SK-N-SH (cell line): ENCODE measurements at regions not wholly inside any gene's neighbourhood (a gene's known extent, or its start where the extent isn't known, plus 50 kb on each side); places are given as distances from the start of the nearest gene placed in this dataset.

ENCODE experiments used
- CTCF ChIA-PET: fragments of 300-600, 350-600 bp; formaldehyde crosslinking; extraction: SDS; loops from one replicate; lab custom pipeline; 2021; lab: Yijun Ruan, JAX
- POLR2A ChIA-PET: fragments of 350-600 bp; sonication (Branson Sonifier 250); formaldehyde crosslinking; extraction: SDS; loops from one replicate; lab custom pipeline; 2020; ENCODE audit warnings: antibody characterized with exemption, inconsistent platforms; lab: Yijun Ruan, JAX
- DNase-seq: peaks from one replicate; pipeline ENCODE4 v3.0.0; 2012
- H2AFZ ChIP-seq: fragments of 200-600 bp; sonication (generic); 2 replicates; pipeline ENCODE4 v1.8.1; 2016; ENCODE audit warnings: antibody characterized with exemption, mild to moderate bottlenecking, low read depth
- H3F3A ChIP-seq: fragments of 200-600 bp; sonication (generic); replicated peaks from 2 replicates; pipeline ENCODE3; 2016; ENCODE audit warnings: antibody characterized with exemption, mild to moderate bottlenecking; ENCODE audit not compliant: insufficient read depth
- H3K27ac ChIP-seq, 2 experiments: fragments of 200-500 bp in 1 of 2; fragments of 200-600 bp in 1 of 2; sonication (Bioruptor generic) in 1 of 2; sonication (generic), shearing (Covaris generic) in 1 of 2; 2 replicates each; pipeline versions ENCODE4 v1.5.1 to v1.6.1; 2014 to 2016; ENCODE audit warnings: low read depth in 2 of 2, inconsistent platforms in 1 of 2, low read length in 1 of 2, mild to moderate bottlenecking in 1 of 2, mixed read lengths in 1 of 2
- H3K27me3 ChIP-seq: fragments of 200-600 bp; sonication (generic), shearing (Covaris generic); 2 replicates; pipeline ENCODE4 v1.6.1; 2016; ENCODE audit warnings: mixed run types; ENCODE audit not compliant: insufficient read depth
- H3K36me3 ChIP-seq, 2 experiments: fragments of 200-500 bp in 1 of 2; fragments of 200-600 bp in 1 of 2; sonication (Bioruptor generic) in 1 of 2; sonication (generic) in 1 of 2; replicated peaks in 1 of 2; 2 replicates each; pipeline versions ENCODE3 to v1.5.1; 2014 to 2016; ENCODE audit warnings: low read length in 1 of 2, mild to moderate bottlenecking in 1 of 2; ENCODE audit not compliant: insufficient read depth in 2 of 2, control insufficient read depth in 1 of 2
- H3K4me1 ChIP-seq, 2 experiments: fragments of 200-500 bp in 1 of 2; fragments of 200-600 bp in 1 of 2; sonication (Bioruptor generic) in 1 of 2; sonication (generic), shearing (Covaris generic) in 1 of 2; 2 replicates each; pipeline versions ENCODE4 v1.5.1 to v1.6.1; 2014 to 2016; ENCODE audit warnings: low read depth in 1 of 2, low read length in 1 of 2, mixed run types in 1 of 2; ENCODE audit not compliant: insufficient read depth in 2 of 2, control insufficient read depth in 1 of 2
- H3K4me2 ChIP-seq: fragments of 200-600 bp; sonication (generic), shearing (Covaris generic); 2 replicates; pipeline ENCODE4 v1.6.1; 2017; ENCODE audit warnings: mixed run types
- H3K4me3 ChIP-seq, 2 experiments: fragments of 200-500 bp in 1 of 2; fragments of 200-600 bp in 1 of 2; sonication (Bioruptor generic) in 1 of 2; sonication (generic), shearing (Covaris generic) in 1 of 2; 2 replicates each; pipeline versions ENCODE4 v1.5.1 to v1.8.1; 2014 to 2016; ENCODE audit warnings: low read depth in 2 of 2, inconsistent platforms in 1 of 2, low read length in 1 of 2, mild to moderate bottlenecking in 1 of 2, mixed read lengths in 1 of 2, moderate library complexity in 1 of 2
- H3K79me2 ChIP-seq: fragments of 200-600 bp; sonication (generic); 2 replicates; pipeline ENCODE4 v1.8.1; 2017; ENCODE audit warnings: mild to moderate bottlenecking; ENCODE audit not compliant: insufficient read depth
- H3K9ac ChIP-seq: fragments of 200-600 bp; sonication (generic); 2 replicates; pipeline ENCODE4 v1.6.1; 2017; ENCODE audit warnings: mixed run types
- H3K9me2 ChIP-seq: fragments of 200-600 bp; sonication (generic); 2 replicates; pipeline ENCODE4 v1.6.1; 2017; ENCODE audit warnings: mixed run types
- H3K9me3 ChIP-seq: fragments of 200-600 bp; sonication (generic); 2 replicates; pipeline ENCODE4 v1.6.1; 2017; ENCODE audit warnings: mixed run types, mild to moderate bottlenecking, moderate library complexity
- H4K20me1 ChIP-seq: fragments of 200-600 bp; sonication (generic); 2 replicates; pipeline ENCODE4 v1.6.1; 2017; ENCODE audit warnings: mild to moderate bottlenecking, mixed run types; ENCODE audit not compliant: insufficient read depth
- CHD2 ChIP-seq: fragments of 150-350 bp; IDR thresholded peaks from 2 replicates; pipeline ENCODE4 v1.6.1; 2018; ENCODE audit warnings: low read length; ENCODE audit not compliant: partially characterized antibody
- ELF1 ChIP-seq: IDR thresholded peaks from 2 replicates; pipeline ENCODE4 v1.4.0; 2012
- FOXJ3 ChIP-seq: sonication (generic); formaldehyde crosslinking; IDR thresholded peaks from 2 replicates; pipeline ENCODE4 v1.5.1; 2020; ENCODE audit warnings: mild to moderate bottlenecking, missing genetic modification reagents
- FOXM1 ChIP-seq: IDR thresholded peaks from 2 replicates; pipeline ENCODE4 v1.4.0; 2012; ENCODE audit warnings: low read depth, mild to moderate bottlenecking
- JUND ChIP-seq: IDR thresholded peaks from 2 replicates; pipeline ENCODE4 v1.4.0; 2012
- MXI1 ChIP-seq: IDR thresholded peaks from 2 replicates; pipeline ENCODE4 v1.6.1; 2012; ENCODE audit warnings: mild to moderate bottlenecking, low read depth, low read length, improper control_type of control experiment
- NFIC ChIP-seq: IDR thresholded peaks from 2 replicates; pipeline ENCODE4 v1.4.0; 2012; ENCODE audit warnings: borderline replicate concordance
- NRF1 ChIP-seq: IDR thresholded peaks from 2 replicates; pipeline ENCODE4 v1.6.1; 2012; ENCODE audit warnings: low read depth, mild to moderate bottlenecking, low read length
- PBX3 ChIP-seq: IDR thresholded peaks from 2 replicates; pipeline ENCODE4; 2012
- RAD21 ChIP-seq: IDR thresholded peaks from 2 replicates; pipeline ENCODE4 v1.6.1; 2012; ENCODE audit warnings: mild to moderate bottlenecking, low read length
- RCOR1 ChIP-seq: fragments of 150-350 bp; IDR thresholded peaks from 2 replicates; pipeline ENCODE4 v1.6.1; 2017; ENCODE audit warnings: antibody characterized with exemption, low read length
- RXRA ChIP-seq: IDR thresholded peaks from 2 replicates; pipeline ENCODE4 v1.4.0; 2012; ENCODE audit warnings: low read depth, mild to moderate bottlenecking, borderline replicate concordance
- SIN3A ChIP-seq: IDR thresholded peaks from 2 replicates; pipeline ENCODE4 v1.6.1; 2012; ENCODE audit warnings: low read depth, mild to moderate bottlenecking, low read length, moderate library complexity, borderline replicate concordance
- SMC3 ChIP-seq: IDR thresholded peaks from 2 replicates; pipeline ENCODE4 v1.6.1; 2012; ENCODE audit warnings: low read depth, low read length, improper control_type of control experiment
- TCF12 ChIP-seq: IDR thresholded peaks from 2 replicates; pipeline ENCODE4 v1.4.0; 2012
- TEAD4 ChIP-seq: IDR thresholded peaks from 2 replicates; pipeline ENCODE4 v1.4.0; 2012; ENCODE audit warnings: mild to moderate bottlenecking, borderline replicate concordance; ENCODE audit not compliant: insufficient read depth
- YY1 ChIP-seq: IDR thresholded peaks from 2 replicates; pipeline ENCODE4 v1.4.0; 2012; ENCODE audit warnings: low read depth, mild to moderate bottlenecking
- ZBTB33 ChIP-seq: IDR thresholded peaks from 2 replicates; pipeline ENCODE4 v1.4.0; 2012; ENCODE audit warnings: low read depth, borderline replicate concordance
- WGBS: methylation state at CpG from one replicate; pipeline ENCODE4 v1.1.6; 2017; ENCODE audit warnings: low lambda C conversion rate; 5-methylcytosine and 5-hydroxymethylcytosine counted together
- TF ChIP-seq, protein P1 (sequence below): IDR thresholded peaks from 2 replicates; pipeline ENCODE4 v1.4.0; 2012; ENCODE audit warnings: low read depth, borderline replicate concordance
- TF ChIP-seq, protein P2 (sequence below): fragments of 200-600 bp; sonication (generic); IDR thresholded peaks from 2 replicates; pipeline ENCODE4 v1.6.1; 2017; ENCODE audit warnings: antibody characterized with exemption, mild to moderate bottlenecking, moderate library complexity
- TF ChIP-seq, protein P3 (sequence below): IDR thresholded peaks from 2 replicates; pipeline ENCODE4 v1.4.0; 2012; ENCODE audit warnings: low read depth
- TF ChIP-seq, protein P4 (sequence below): fragments of 150-350 bp; IDR thresholded peaks from 2 replicates; pipeline ENCODE4 v1.6.1; 2017; ENCODE audit warnings: antibody characterized with exemption, low read length, low read depth, borderline replicate concordance

DNA sequence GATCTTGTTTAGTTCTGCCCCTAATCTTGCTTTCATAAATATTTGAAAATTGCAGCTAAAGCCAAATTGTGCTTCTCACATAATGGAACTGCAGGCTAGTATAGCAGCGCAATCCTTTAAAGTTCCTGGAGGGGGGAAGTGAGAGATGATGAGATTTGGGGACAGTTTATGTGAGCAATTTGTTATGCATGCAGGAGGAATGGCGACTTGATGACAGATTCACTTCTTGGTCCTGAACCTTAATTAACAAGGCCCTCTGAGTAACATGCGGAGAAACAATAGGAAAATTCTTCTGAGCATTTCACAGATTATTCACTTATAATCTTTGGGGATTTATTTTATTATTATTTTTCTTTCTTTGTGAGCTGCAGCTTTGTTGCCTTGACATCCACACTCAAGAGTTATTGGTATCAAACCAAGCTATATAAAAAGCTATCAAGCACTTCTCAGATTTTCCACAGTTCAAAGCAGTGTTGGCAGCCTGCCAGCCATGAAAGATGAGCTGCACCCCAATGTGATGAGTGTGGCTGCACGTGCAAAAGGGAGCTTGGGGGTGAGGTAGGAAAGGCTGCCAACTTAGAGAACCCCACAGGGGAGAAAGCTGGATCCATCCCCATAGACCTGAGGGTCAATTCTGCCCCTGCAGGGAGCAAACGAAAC, 1662.2 kb upstream of the FLRT2 start:
- POLR2A ChIA-PET: no interaction called here
- H3K4me3 ChIP-seq: no peak overlapping the region
- no peak for DNase-seq
- no peak overlapping the region for H2AFZ ChIP-seq
- no peaks in the 10 kb centered on the region for H4K20me1 ChIP-seq
- TF ChIP-seq, protein P1, sequence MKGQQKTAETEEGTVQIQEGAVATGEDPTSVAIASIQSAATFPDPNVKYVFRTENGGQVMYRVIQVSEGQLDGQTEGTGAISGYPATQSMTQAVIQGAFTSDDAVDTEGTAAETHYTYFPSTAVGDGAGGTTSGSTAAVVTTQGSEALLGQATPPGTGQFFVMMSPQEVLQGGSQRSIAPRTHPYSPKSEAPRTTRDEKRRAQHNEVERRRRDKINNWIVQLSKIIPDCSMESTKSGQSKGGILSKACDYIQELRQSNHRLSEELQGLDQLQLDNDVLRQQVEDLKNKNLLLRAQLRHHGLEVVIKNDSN: no peak
- TF ChIP-seq JUND: no peak
- TF ChIP-seq, protein P2, sequence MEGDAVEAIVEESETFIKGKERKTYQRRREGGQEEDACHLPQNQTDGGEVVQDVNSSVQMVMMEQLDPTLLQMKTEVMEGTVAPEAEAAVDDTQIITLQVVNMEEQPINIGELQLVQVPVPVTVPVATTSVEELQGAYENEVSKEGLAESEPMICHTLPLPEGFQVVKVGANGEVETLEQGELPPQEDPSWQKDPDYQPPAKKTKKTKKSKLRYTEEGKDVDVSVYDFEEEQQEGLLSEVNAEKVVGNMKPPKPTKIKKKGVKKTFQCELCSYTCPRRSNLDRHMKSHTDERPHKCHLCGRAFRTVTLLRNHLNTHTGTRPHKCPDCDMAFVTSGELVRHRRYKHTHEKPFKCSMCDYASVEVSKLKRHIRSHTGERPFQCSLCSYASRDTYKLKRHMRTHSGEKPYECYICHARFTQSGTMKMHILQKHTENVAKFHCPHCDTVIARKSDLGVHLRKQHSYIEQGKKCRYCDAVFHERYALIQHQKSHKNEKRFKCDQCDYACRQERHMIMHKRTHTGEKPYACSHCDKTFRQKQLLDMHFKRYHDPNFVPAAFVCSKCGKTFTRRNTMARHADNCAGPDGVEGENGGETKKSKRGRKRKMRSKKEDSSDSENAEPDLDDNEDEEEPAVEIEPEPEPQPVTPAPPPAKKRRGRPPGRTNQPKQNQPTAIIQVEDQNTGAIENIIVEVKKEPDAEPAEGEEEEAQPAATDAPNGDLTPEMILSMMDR: no peak
- no peak for TF ChIP-seq NRF1
- TF ChIP-seq NFIC: no peak
- no peaks in the 10 kb centered on the region for H3K9me2 ChIP-seq
- no peaks in the 10 kb centered on the region for H3K79me2 ChIP-seq
- H3K4me2 ChIP-seq: no peak overlapping the region
- H3F3A ChIP-seq: no peaks in the 10 kb centered on the region
- no peaks in the 10 kb centered on the region for H3K9me3 ChIP-seq
- no peaks in the 10 kb centered on the region; a peak in 1 of 4 replicates for H3K4me1 ChIP-seq
- CTCF ChIA-PET: no interaction called here
- H3K36me3 ChIP-seq: no peaks in the 10 kb centered on the region
- H3K9ac ChIP-seq: no peak overlapping the region
- H3K27me3 ChIP-seq: no peaks in the 10 kb centered on the region
- 25% methylated on average over 5 of the region's 5 CpGs for WGBS
- no peak overlapping the region for H3K27ac ChIP-seq

DNA sequence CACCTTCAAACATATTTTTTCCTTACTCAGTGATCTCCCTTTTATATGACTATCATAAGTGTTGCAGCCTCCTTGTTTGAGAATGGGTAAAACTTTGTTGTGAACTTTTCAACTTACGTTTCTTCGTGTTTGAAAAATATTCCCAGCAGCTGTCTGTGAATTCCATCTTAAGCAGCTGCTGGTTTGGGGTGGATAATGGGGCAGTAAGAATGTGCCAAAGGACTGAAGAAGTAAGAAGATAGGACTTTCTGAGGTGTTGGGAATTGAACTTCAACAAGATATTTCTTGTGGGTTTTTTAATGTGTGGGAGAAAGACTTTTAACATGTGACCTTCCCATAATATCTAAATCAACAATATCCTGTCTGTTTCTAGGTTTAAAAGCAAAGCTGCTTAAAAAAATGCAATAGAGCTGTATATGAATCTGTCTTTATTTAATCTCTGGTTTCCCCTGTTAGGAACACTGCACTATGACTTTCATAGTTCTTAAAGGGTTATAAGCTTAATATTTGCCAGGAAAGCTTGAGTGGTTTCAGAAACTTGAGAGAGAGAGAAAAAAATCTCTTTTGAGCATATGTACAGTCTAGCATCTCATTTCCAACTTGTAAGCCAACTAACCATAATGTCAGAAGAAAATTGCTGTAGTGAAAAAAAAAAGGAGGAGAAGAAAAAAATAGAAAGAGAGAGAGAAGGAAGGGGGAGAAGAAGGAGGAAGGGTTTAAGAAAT, 1659.2 kb upstream of the FLRT2 start:
- no peaks in the 10 kb centered on the region for H3K79me2 ChIP-seq
- H3K36me3 ChIP-seq: no peaks in the 10 kb centered on the region
- H3K4me3 ChIP-seq: no peak overlapping the region
- no peak overlapping the region for H2AFZ ChIP-seq
- no peaks in the 10 kb centered on the region for H3F3A ChIP-seq
- H3K27me3 ChIP-seq: no peaks in the 10 kb centered on the region
- no peaks in the 10 kb centered on the region for H4K20me1 ChIP-seq
- no peaks in the 10 kb centered on the region; a peak in 1 of 4 replicates for H3K4me1 ChIP-seq
- POLR2A ChIA-PET: no interaction called here
- H3K9me3 ChIP-seq: no peaks in the 10 kb centered on the region
- no peak for DNase-seq
- no peaks in the 10 kb centered on the region for H3K9me2 ChIP-seq
- CTCF ChIA-PET: interaction anchor here (1.6 to 2.1 kb wide), 2 partner anchors 9 to 29 kb away, joined by 4 to 5 read pairs; no protein-coding TSS in a partner anchor
- H3K4me2 ChIP-seq: no peak overlapping the region
- H3K27ac ChIP-seq: no peak overlapping the region
- WGBS: 8% methylated on average over 2 of the region's 2 CpGs
- H3K9ac ChIP-seq: no peak overlapping the region
- TF ChIP-seq RAD21 (no peak), TCF12 (no peak), SIN3A (no peak), RXRA (no peak), ZBTB33 (no peak), FOXJ3 (no peak), SMC3 (no peak), FOXM1 (no peak), NRF1 (no peak), TEAD4 (no peak), RCOR1 (no peak), CHD2 (no peak), ELF1 (no peak), PBX3 (no peak), YY1 (no peak), MXI1 (no peak)
- TF ChIP-seq, protein P3, sequence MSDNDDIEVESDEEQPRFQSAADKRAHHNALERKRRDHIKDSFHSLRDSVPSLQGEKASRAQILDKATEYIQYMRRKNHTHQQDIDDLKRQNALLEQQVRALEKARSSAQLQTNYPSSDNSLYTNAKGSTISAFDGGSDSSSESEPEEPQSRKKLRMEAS: no peak
- TF ChIP-seq, protein P4, sequence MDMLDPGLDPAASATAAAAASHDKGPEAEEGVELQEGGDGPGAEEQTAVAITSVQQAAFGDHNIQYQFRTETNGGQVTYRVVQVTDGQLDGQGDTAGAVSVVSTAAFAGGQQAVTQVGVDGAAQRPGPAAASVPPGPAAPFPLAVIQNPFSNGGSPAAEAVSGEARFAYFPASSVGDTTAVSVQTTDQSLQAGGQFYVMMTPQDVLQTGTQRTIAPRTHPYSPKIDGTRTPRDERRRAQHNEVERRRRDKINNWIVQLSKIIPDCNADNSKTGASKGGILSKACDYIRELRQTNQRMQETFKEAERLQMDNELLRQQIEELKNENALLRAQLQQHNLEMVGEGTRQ: no peak
